ENCODE measurements at regions not wholly inside any gene's neighbourhood (a gene's known extent, or its start where the extent isn't known, plus 50 kb on each side); places are given as distances from the start of the nearest gene placed in this dataset.

GRCh38 chr5:136699651-136700050 is 334.3 kb upstream of the TRPC7 start:
- no peak for TF ChIP-seq CTCF (IDR thresholded peaks at IDR 0.05; ENCODE audit: low read depth, low read length)
- Histone ChIP-seq H3K27ac (ENCODE audit: low read depth, low read length) (no peak overlapping the region), H3K27me3 (ENCODE audit: control insufficient read depth, insufficient read depth, low read length) (no peaks in the 10 kb centered on the region), H3K4me3 (ENCODE audit: low read depth, low read length) (no peak overlapping the region), H3K9me3 (ENCODE audit: control insufficient read depth, insufficient read depth, low read length) (no peaks in the 10 kb centered on the region; the same call in 1 of the 2 replicates)
- POLR2A ChIA-PET: no interaction called here
- CTCF ChIA-PET: interaction anchor here (0.6 kb wide), 1 partner anchor 69 kb away, joined by 3 read pairs; no protein-coding TSS in a partner anchor
- DNase-seq (ENCODE audit: low read depth, low spot score): no peak

GRCh38 chr5:136698970-136699369 is 333.6 kb upstream of the TRPC7 start:
- Histone ChIP-seq H3K27me3 (ENCODE audit: control insufficient read depth, insufficient read depth, low read length) (no peaks in the 10 kb centered on the region), H3K4me3 (ENCODE audit: low read depth, low read length) (no peak overlapping the region), H3K27ac (ENCODE audit: low read depth, low read length) (no peak overlapping the region), H3K9me3 (ENCODE audit: control insufficient read depth, insufficient read depth, low read length) (no peaks in the 10 kb centered on the region; the same call in 1 of the 2 replicates)
- POLR2A ChIA-PET: no interaction called here
- DNase-seq (ENCODE audit: low read depth, low spot score): no peak
- no peak for TF ChIP-seq CTCF (IDR thresholded peaks at IDR 0.05; ENCODE audit: low read depth, low read length)
- CTCF ChIA-PET: interaction anchor here (0.6 kb wide), 1 partner anchor 70 kb away, joined by 3 read pairs; no protein-coding TSS in a partner anchor

- ChIA-PET POLR2A (no interaction called here), CTCF (no interaction called here)
- no peaks in the 10 kb centered on the region for H3K27me3 ChIP-seq (ENCODE audit: control insufficient read depth, insufficient read depth, low read length)
- no peak overlapping the region for H3K4me3 ChIP-seq (ENCODE audit: low read depth, low read length)
- DNase-seq (ENCODE audit: low read depth, low spot score): no peak
- TF ChIP-seq CTCF (IDR thresholded peaks at IDR 0.05; ENCODE audit: low read depth, low read length): no peak
- H3K9me3 ChIP-seq (ENCODE audit: control insufficient read depth, insufficient read depth, low read length): peaks cover under 1% of the 10 kb centered on the region; the same call in 1 of the 2 replicates
- H3K27ac ChIP-seq (ENCODE audit: low read depth, low read length): no peak overlapping the region
These were observed 328.9 kb upstream of the TRPC7 start for GRCh38 chr5:136694258-136694657.

GRCh38 chr5:136689552-136689951 is 324.2 kb upstream of the TRPC7 start:
- no peak for TF ChIP-seq CTCF (IDR thresholded peaks at IDR 0.05; ENCODE audit: low read depth, low read length)
- H3K27ac ChIP-seq (ENCODE audit: low read depth, low read length): no peak overlapping the region
- ChIA-PET POLR2A (no interaction called here), CTCF (no interaction called here)
- no peak for DNase-seq (ENCODE audit: low read depth, low spot score)
- H3K9me3 ChIP-seq (ENCODE audit: control insufficient read depth, insufficient read depth, low read length): peaks cover 13% of the 10 kb centered on the region; the same call in 1 of the 2 replicates
- H3K27me3 ChIP-seq (ENCODE audit: control insufficient read depth, insufficient read depth, low read length): no peaks in the 10 kb centered on the region
- no peak overlapping the region for H3K4me3 ChIP-seq (ENCODE audit: low read depth, low read length)

- no peak for TF ChIP-seq CTCF (IDR thresholded peaks at IDR 0.05; ENCODE audit: low read depth, low read length)
- Histone ChIP-seq H3K27ac (ENCODE audit: low read depth, low read length) (no peak overlapping the region), H3K27me3 (ENCODE audit: control insufficient read depth, insufficient read depth, low read length) (no peaks in the 10 kb centered on the region), H3K4me3 (ENCODE audit: low read depth, low read length) (no peak overlapping the region), H3K9me3 (ENCODE audit: control insufficient read depth, insufficient read depth, low read length) (peaks cover 13% of the 10 kb centered on the region; the same call in 1 of the 2 replicates)
- CTCF ChIA-PET: interaction anchor here (0.9 kb wide), 1 partner anchor 9 kb away, joined by 4 read pairs; no protein-coding TSS in a partner anchor
- POLR2A ChIA-PET: no interaction called here
- DNase-seq (ENCODE audit: low read depth, low spot score): no peak
These were observed 321.0 kb upstream of the TRPC7 start for GRCh38 chr5:136686192-136686872.
